ENCODE measurements at regions not wholly inside any gene's neighbourhood (a gene's known extent, or its start where the extent isn't known, plus 50 kb on each side); places are given as distances from the start of the nearest gene placed in this dataset.

DNA sequence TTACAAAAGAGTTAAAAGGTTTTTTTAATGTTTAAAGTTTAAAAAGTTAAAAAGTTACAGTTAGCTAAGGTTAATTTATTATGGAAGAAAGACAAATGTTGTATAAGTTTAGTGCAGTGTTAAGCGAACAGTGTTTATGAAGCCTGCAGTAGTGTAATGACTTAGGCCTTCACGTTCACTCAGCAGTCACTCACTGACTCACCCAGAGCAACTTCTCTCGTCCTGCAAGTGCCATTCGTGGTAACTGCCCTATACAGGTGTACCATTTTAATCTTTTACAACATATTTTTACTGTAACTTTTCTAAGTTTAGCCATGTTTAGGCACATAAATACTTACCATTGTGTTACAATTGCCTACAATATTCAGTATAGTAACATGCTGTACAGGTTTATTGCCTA lies 398.2 kb upstream of the NBEA start:
- TF ChIP-seq CTCF (IDR thresholded peaks at IDR 0.05) = no peak

DNA sequence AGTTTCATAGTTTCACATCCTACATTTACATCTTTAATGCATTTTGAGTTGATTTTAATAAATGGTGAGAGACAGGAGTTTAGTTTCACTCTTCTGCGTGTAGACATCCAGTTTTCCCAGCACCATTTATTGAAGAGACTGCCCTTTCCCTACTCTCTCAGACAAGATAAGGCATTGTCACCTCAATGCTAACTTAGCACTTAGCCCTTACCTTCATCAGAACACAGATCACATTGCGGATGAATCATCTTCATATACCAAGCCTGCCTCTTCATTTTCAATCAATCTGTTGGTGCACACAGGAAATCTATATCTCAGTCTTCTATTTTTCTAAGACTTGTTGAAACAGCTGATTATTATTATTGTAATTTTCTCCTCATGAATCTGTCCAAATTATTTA lies 396.6 kb upstream of the NBEA start:
- TF ChIP-seq CTCF (IDR thresholded peaks at IDR 0.05) = no peak

DNA sequence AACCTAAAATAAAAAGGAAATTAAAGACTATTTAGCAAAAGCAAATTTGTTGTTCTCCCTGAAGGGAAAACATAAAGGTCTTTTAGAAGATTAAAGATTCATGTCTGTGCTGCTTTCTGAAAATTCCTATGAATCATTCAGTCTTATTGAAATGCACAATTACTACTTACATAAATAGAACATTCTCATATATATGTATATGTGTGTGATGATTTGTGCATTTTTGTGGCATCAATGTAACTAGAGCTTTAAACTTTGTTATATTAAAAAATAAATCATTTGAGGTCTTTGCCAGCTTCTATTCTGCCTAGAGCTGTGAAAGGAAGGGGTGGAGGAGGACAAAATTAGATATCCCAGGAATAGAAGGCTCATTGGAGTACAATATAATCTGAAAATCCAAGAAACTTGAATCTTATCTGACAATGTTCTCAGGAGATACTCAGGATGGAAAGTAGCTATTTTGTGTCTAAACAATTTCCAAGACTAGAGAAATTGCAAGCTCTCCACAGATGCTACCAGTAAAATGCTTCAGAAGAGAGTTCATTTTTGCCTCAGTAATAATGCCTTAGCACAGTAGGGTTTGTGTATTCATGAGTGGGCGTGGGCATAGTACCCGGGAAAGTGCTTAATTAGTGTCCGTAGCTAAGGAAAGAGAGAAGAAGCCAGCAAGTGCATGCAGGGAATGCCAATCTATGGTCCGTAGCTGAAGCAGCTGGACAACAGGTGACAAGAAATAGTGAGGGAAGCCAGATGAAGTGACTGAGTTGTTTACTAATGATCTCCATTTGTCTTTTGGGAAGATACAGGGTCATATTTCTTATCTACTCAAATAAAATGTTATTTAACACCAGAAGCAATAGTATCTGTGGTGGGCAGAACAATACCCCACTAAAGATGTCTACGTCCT lies 395.5 kb upstream of the NBEA start:
- TF ChIP-seq CTCF (IDR thresholded peaks at IDR 0.05) = no peak

- TF ChIP-seq CTCF (IDR thresholded peaks at IDR 0.05) = no peak
Observed at GRCh38 chr13:34547929-34548328, 394.1 kb upstream of the NBEA start.

- TF ChIP-seq CTCF (IDR thresholded peaks at IDR 0.05) = no peak
Observed at GRCh38 chr13:34553376-34553775, 388.7 kb upstream of the NBEA start.

GRCh38 chr13:34555988-34556387 lies 386.1 kb upstream of the NBEA start:
- no peak for TF ChIP-seq CTCF (IDR thresholded peaks at IDR 0.05)

DNA sequence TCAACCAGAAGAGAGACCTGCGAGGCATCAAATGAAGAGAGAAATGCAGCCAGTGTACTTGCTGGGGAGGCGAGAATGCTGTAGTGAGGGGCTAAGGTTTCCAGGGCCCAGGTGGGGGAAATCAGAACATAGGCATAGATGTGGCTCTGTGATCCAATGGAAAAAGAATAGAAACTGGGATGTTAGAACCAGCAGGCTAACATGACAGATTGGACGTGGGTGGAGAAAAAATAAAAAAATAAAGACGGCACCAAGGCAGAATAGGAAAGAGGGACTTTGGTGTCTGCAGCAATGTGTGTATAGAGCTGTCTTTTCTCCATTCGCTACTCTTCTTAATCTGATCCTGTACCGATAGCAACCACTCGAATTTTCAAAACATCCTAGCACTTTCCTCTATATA lies 381.0 kb upstream of the NBEA start:
- no peak for TF ChIP-seq CTCF (IDR thresholded peaks at IDR 0.05)
